K562 (cell line): ENCODE measurements at regions not wholly inside any gene's neighbourhood (a gene's known extent, or its start where the extent isn't known, plus 50 kb on each side); places are given as distances from the start of the nearest gene placed in this dataset.

ENCODE experiments used
- BRF2 ChIP-seq: IDR thresholded peaks from 3 replicates; pipeline ENCODE4 v1.6.1; 2011; ENCODE audit warnings: borderline replicate concordance, mild to moderate bottlenecking; ENCODE audit not compliant: insufficient read length, insufficient read depth
- CTCF ChIP-seq, 3 experiments: IDR thresholded peaks in 2 of 3; conservative IDR thresholded peaks in 1 of 3; 2 replicates each; pipeline ENCODE4 v1.5.1; 2011 to 2012; ENCODE audit warnings: low read length in 3 of 3, mild to moderate bottlenecking in 3 of 3, control low read depth in 2 of 3, improper control_type of control experiment in 1 of 3, inconsistent platforms in 1 of 3, low read depth in 1 of 3, mixed read lengths in 1 of 3, moderate library complexity in 1 of 3; ENCODE audit not compliant: insufficient read depth in 2 of 3
- ELK1 ChIP-seq: sonication (generic); formaldehyde crosslinking; IDR thresholded peaks from 2 replicates; pipeline ENCODE4 v1.8.1; 2022; ENCODE audit warnings: missing genetic modification reagents
- HMBOX1 ChIP-seq: sonication (generic); IDR thresholded peaks from 2 replicates; pipeline ENCODE4 v1.6.1; 2016
- JUN ChIP-seq, 2 experiments: sonication (generic) in 1 of 2; formaldehyde crosslinking in 1 of 2; IDR thresholded peaks; 2 replicates each; pipeline versions ENCODE4 v1.6.1 to v1.8.0; 2012 to 2022; ENCODE audit warnings: borderline replicate concordance in 2 of 2, mild to moderate bottlenecking in 2 of 2, improper control_type of control experiment in 1 of 2, low read depth in 1 of 2, low read length in 1 of 2, missing genetic modification reagents in 1 of 2
- JUND ChIP-seq, 2 experiments: IDR thresholded peaks; 2 replicates in 1 of 2; 3 replicates in 1 of 2; pipeline ENCODE4 v1.6.1; 2011; ENCODE audit warnings: borderline replicate concordance in 2 of 2, low read depth in 2 of 2, low read length in 2 of 2, improper control_type of control experiment in 1 of 2, missing biosample characterization in 1 of 2, missing genetic modification characterization in 1 of 2, missing genetic modification reagents in 1 of 2
- MAX ChIP-seq: sonication (generic); formaldehyde crosslinking; IDR thresholded peaks from 2 replicates; pipeline ENCODE4 v1.9.0; 2022; ENCODE audit warnings: mild to moderate bottlenecking, missing genetic modification reagents
- PHF21A ChIP-seq: fragments of 450-650 bp; IDR thresholded peaks from 2 replicates; pipeline ENCODE4 v1.6.1; 2017; ENCODE audit warnings: low read depth, borderline replicate concordance
- PML ChIP-seq: IDR thresholded peaks from 2 replicates; pipeline ENCODE4 v1.6.1; 2012; ENCODE audit warnings: low read length, inconsistent platforms
- REST ChIP-seq, 2 experiments: fragments of 450-650 bp; formaldehyde crosslinking in 1 of 2; IDR thresholded peaks; 2 replicates each; pipeline versions ENCODE4 v1.4.0 to v1.6.1; 2014 to 2020; ENCODE audit warnings: mild to moderate bottlenecking in 2 of 2, borderline replicate concordance in 1 of 2, low read depth in 1 of 2
- SIN3A ChIP-seq, 2 experiments: fragments of 150-350 bp in 1 of 2; IDR thresholded peaks; 2 replicates each; pipeline ENCODE4 v1.6.1; 2011 to 2016; ENCODE audit warnings: borderline replicate concordance in 2 of 2, low read depth in 2 of 2, low read length in 2 of 2, mild to moderate bottlenecking in 2 of 2, moderate library complexity in 2 of 2; ENCODE audit not compliant: control insufficient read depth in 1 of 2
- TEAD1 ChIP-seq, 2 experiments: fragments of 450-650 bp in 1 of 2; sonication (generic) in 1 of 2; formaldehyde crosslinking; IDR thresholded peaks; 2 replicates each; pipeline versions ENCODE4 v1.4.0 to v1.8.0; 2020 to 2022; ENCODE audit warnings: mild to moderate bottlenecking in 2 of 2, missing genetic modification reagents in 1 of 2
- ZBTB33 ChIP-seq: sonication (generic); formaldehyde crosslinking; IDR thresholded peaks from 2 replicates; pipeline ENCODE4 v1.8.1; 2023; ENCODE audit warnings: mild to moderate bottlenecking, missing genetic modification reagents
- ZBTB7A ChIP-seq: IDR thresholded peaks from 2 replicates; pipeline ENCODE4 v1.6.1; 2011; ENCODE audit warnings: low read depth, mild to moderate bottlenecking, low read length, moderate library complexity, borderline replicate concordance; ENCODE audit not compliant: control insufficient read depth

- no peak for TF ChIP-seq JUN (IDR thresholded peaks at IDR 0.05; ENCODE audit: borderline replicate concordance, low read depth, low read length)
- TF ChIP-seq JUN (CRISPR knock-in tag; IDR thresholded peaks at IDR 0.05; ENCODE audit: borderline replicate concordance) = no peak
- no peak for TF ChIP-seq PML
- TF ChIP-seq MAX (CRISPR knock-in tag) = no peak
- no peak for TF ChIP-seq JUND (IDR thresholded peaks at IDR 0.05; ENCODE audit: borderline replicate concordance, low read depth, low read length)
- TF ChIP-seq JUND (tag; IDR thresholded peaks at IDR 0.05; ENCODE audit: borderline replicate concordance, low read depth, low read length) = no peak
- no peak for TF ChIP-seq HMBOX1
- TF ChIP-seq ZBTB7A = no peak
- TF ChIP-seq TEAD1 (CRISPR knock-in tag; IDR thresholded peaks at IDR 0.05) = no peak
- TF ChIP-seq CTCF (IDR thresholded peaks at IDR 0.05 in 2 of 3, conservative IDR thresholded peaks at IDR 0.05 in 1 of 3; ENCODE audit: insufficient read depth in 2 of 3, low read depth in 1 of 3, low read length in 3 of 3) = no peak
- no peak for TF ChIP-seq BRF2
- no peak for TF ChIP-seq ZBTB33 (CRISPR knock-in tag)
- no peak for TF ChIP-seq PHF21A
- TF ChIP-seq REST (IDR thresholded peaks at IDR 0.05; ENCODE audit: borderline replicate concordance) = no peak
- no peak for TF ChIP-seq REST (CRISPR knock-in tag; IDR thresholded peaks at IDR 0.05; ENCODE audit: low read depth)
- TF ChIP-seq SIN3A (IDR thresholded peaks at IDR 0.05; ENCODE audit: borderline replicate concordance in 2 of 2, control insufficient read depth in 1 of 2, low read depth in 2 of 2, low read length in 2 of 2) = no peak
- no peak for TF ChIP-seq ELK1 (CRISPR knock-in tag)
Measured at GRCh38 chr7:118843456-118843855, 619.0 kb downstream of the ANKRD7 start.
